ENCODE measurements at regions not wholly inside any gene's neighbourhood (a gene's known extent, or its start where the extent isn't known, plus 50 kb on each side); places are given as distances from the start of the nearest gene placed in this dataset.

DNA sequence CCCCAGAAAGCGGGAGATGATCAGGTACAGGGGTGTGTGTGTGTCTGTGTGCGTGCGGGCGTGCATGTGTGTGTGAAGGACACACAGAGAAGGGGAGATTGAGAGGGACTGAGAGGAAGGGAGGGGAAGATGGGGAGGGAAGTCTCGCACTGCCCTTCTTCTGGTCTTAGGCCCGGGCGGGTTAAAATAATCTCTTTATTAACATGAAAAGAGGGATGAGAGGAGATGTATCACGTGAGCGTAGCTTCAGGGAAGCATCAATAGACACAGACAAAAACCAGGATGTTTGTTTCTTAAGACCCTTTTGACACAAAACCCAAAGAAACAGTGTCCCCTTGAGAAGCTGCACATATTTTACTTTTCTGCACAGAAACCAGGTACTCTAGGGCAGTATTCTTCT is 347.3 kb downstream of the BRD1 start:
- Histone ChIP-seq H3K9me3 (ENCODE audit: control extremely low read depth in 1 of 3, control insufficient read depth in 2 of 3, insufficient read depth in 1 of 3, low read length in 2 of 3) (peaks cover 0 to 8% (median 0%) of the 10 kb centered on the region in 3 donors), H3K36me3 (replicated peaks in 1 of 2; ENCODE audit: control extremely low read depth in 1 of 2, control insufficient read depth in 1 of 2, extremely low read depth in 1 of 2, insufficient read depth in 2 of 2, low read length in 1 of 2) (no peaks in the 10 kb centered on the region), H3K27me3 (replicated peaks in 1 of 4; ENCODE audit: control extremely low read depth in 1 of 4, control insufficient read depth in 3 of 4, insufficient read depth in 4 of 4, low read length in 3 of 4) (peaks cover 0 to 3% (median 0%) of the 10 kb centered on the region in 4 experiments), H3K4me2 (replicated peaks; ENCODE audit: low read depth, low read length, poor library complexity, severe bottlenecking) (no peak overlapping the region), H3K79me2 (ENCODE audit: control insufficient read depth, insufficient read depth, low read length) (no peaks in the 10 kb centered on the region), H4K20me1 (ENCODE audit: control insufficient read depth, insufficient read depth, low read length, poor library complexity, severe bottlenecking) (no peaks in the 10 kb centered on the region), H2AFZ (ENCODE audit: insufficient read depth, low read depth, low read length, poor library complexity, severe bottlenecking) (no peak overlapping the region), H3K9ac (ENCODE audit: low read length) (no peak overlapping the region), H3K4me3 (ENCODE audit: control extremely low read depth in 1 of 5, extremely low read depth in 1 of 5, insufficient read depth in 1 of 5, low read depth in 2 of 5, low read length in 4 of 5) (no peak overlapping the region), H3K4me1 (ENCODE audit: control insufficient read depth in 2 of 2, insufficient read depth in 2 of 2, low read length in 2 of 2) (no peaks in the 10 kb centered on the region), H3K27ac (ENCODE audit: low read length in 2 of 2) (no peak overlapping the region)
- TF ChIP-seq, protein P1, sequence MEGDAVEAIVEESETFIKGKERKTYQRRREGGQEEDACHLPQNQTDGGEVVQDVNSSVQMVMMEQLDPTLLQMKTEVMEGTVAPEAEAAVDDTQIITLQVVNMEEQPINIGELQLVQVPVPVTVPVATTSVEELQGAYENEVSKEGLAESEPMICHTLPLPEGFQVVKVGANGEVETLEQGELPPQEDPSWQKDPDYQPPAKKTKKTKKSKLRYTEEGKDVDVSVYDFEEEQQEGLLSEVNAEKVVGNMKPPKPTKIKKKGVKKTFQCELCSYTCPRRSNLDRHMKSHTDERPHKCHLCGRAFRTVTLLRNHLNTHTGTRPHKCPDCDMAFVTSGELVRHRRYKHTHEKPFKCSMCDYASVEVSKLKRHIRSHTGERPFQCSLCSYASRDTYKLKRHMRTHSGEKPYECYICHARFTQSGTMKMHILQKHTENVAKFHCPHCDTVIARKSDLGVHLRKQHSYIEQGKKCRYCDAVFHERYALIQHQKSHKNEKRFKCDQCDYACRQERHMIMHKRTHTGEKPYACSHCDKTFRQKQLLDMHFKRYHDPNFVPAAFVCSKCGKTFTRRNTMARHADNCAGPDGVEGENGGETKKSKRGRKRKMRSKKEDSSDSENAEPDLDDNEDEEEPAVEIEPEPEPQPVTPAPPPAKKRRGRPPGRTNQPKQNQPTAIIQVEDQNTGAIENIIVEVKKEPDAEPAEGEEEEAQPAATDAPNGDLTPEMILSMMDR (IDR thresholded peaks at IDR 0.05): no peak
- TF ChIP-seq EZH2 (IDR thresholded peaks at IDR 0.05; ENCODE audit: borderline replicate concordance, insufficient read depth, low read depth, low read length, poor library complexity, severe bottlenecking): no peak
- H3K27ac Mint-ChIP-seq: no peak overlapping the region
- no peaks in the 10 kb centered on the region for H3K4me1 Mint-ChIP-seq
- H3K4me3 Mint-ChIP-seq: no peak overlapping the region
- no peak for ATAC-seq (ENCODE audit: low read depth)
- H3K27me3 Mint-ChIP-seq: peaks cover 22% of the 10 kb centered on the region
- ChIA-PET POLR2A (no interaction called here), CTCF (no interaction called here)
- intact Hi-C loops (cut with micrococcal nuclease): no loop called here
- peaks cover 3% of the 10 kb centered on the region for H3K9me3 Mint-ChIP-seq (ENCODE audit: insufficient read depth)
- WGBS (ENCODE audit: insufficient coverage): 90% methylated on average over 3 of the region's 9 CpGs
- DNase-seq: no peak

DNA sequence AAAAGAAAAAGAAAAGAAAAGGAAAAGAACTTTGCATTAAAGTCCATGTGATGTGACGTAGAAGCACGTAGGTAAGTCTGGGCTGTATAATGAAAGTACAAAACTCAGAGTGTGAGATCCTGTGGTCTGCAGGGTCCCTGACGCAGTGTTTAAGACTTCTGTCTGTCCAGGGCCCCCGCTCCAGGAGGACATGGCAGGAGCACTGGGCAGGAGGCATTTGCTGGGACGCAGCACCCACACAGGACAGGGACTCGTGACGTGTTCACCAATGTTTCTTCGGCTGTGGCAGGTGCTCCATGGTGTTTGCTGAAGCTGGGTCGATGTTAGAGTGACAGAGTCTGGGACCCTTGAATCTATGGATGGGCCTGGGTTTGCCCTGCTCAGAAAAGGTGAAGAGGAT is 348.1 kb downstream of the BRD1 start:
- ChIA-PET POLR2A (no interaction called here), CTCF (no interaction called here)
- Histone ChIP-seq H3K4me3 (ENCODE audit: control extremely low read depth in 1 of 5, extremely low read depth in 1 of 5, insufficient read depth in 1 of 5, low read depth in 2 of 5, low read length in 4 of 5) (no peak overlapping the region), H3K36me3 (replicated peaks in 1 of 2; ENCODE audit: control extremely low read depth in 1 of 2, control insufficient read depth in 1 of 2, extremely low read depth in 1 of 2, insufficient read depth in 2 of 2, low read length in 1 of 2) (no peaks in the 10 kb centered on the region), H3K4me1 (ENCODE audit: control insufficient read depth in 2 of 2, insufficient read depth in 2 of 2, low read length in 2 of 2) (no peaks in the 10 kb centered on the region), H3K9ac (ENCODE audit: low read length) (no peak overlapping the region), H3K4me2 (replicated peaks; ENCODE audit: low read depth, low read length, poor library complexity, severe bottlenecking) (no peak overlapping the region), H2AFZ (ENCODE audit: insufficient read depth, low read depth, low read length, poor library complexity, severe bottlenecking) (no peak overlapping the region), H3K9me3 (ENCODE audit: control extremely low read depth in 1 of 3, control insufficient read depth in 2 of 3, insufficient read depth in 1 of 3, low read length in 2 of 3) (peaks cover 0 to 8% (median 0%) of the 10 kb centered on the region in 3 donors), H3K27ac (ENCODE audit: low read length in 2 of 2) (no peak overlapping the region), H3K27me3 (replicated peaks in 1 of 4; ENCODE audit: control extremely low read depth in 1 of 4, control insufficient read depth in 3 of 4, insufficient read depth in 4 of 4, low read length in 3 of 4) (peaks cover 0 to 3% (median 0%) of the 10 kb centered on the region in 4 experiments), H4K20me1 (ENCODE audit: control insufficient read depth, insufficient read depth, low read length, poor library complexity, severe bottlenecking) (no peaks in the 10 kb centered on the region), H3K79me2 (ENCODE audit: control insufficient read depth, insufficient read depth, low read length) (no peaks in the 10 kb centered on the region)
- Mint-ChIP-seq H3K27me3 (peaks cover 22% of the 10 kb centered on the region), H3K9me3 (ENCODE audit: insufficient read depth) (peaks cover 3% of the 10 kb centered on the region), H3K4me1 (no peaks in the 10 kb centered on the region), H3K4me3 (no peak overlapping the region), H3K27ac (no peak overlapping the region)
- 91% methylated on average over 9 of the region's 9 CpGs for WGBS (ENCODE audit: insufficient coverage)
- DNase-seq (no peak), ATAC-seq (ENCODE audit: low read depth) (no peak)
- TF ChIP-seq EZH2 (IDR thresholded peaks at IDR 0.05; ENCODE audit: borderline replicate concordance, insufficient read depth, low read depth, low read length, poor library complexity, severe bottlenecking): no peak
- TF ChIP-seq, protein P1 (IDR thresholded peaks at IDR 0.05): no peak
- intact Hi-C loops (cut with micrococcal nuclease): no loop called here
